IMR-90 (cell line): ENCODE measurements at regions not wholly inside any gene's neighbourhood (a gene's known extent, or its start where the extent isn't known, plus 50 kb on each side); places are given as distances from the start of the nearest gene placed in this dataset.

ENCODE experiments used
- ATAC-seq: fragments of 200-7000 bp; cut with Tn5 transposase; 2 replicates; pipeline ENCODE4 v1.9.1; 2020; ENCODE audit warnings: low read depth, mild to moderate bottlenecking, moderate library complexity
- BruUV-seq: library from RNA; stranded (reverse); fragments of 400-500 nt; replicated peaks from 2 replicates; lab custom pipeline; 2021; lab: Mats Ljungman, UMichigan
- CTCF ChIA-PET: fragments of 300-600 bp; formaldehyde crosslinking; extraction: SDS; loops from one replicate; lab custom pipeline; 2021; ENCODE audit warnings: antibody characterized with exemption; lab: Yijun Ruan, JAX
- POLR2A ChIA-PET: fragments of 300-600 bp; sonication (Branson Sonifier 250); formaldehyde crosslinking; loops from one replicate; lab custom pipeline; 2022; ENCODE audit warnings: antibody characterized with exemption; ENCODE audit not compliant: unreplicated experiment; lab: Charles Lee
- DNase-seq: peaks from one replicate; pipeline ENCODE4 v3.0.0; 2013
- H2AFZ ChIP-seq: replicated peaks from 2 replicates; pipeline ENCODE3; 2013; ENCODE audit warnings: low read length, mild to moderate bottlenecking; ENCODE audit not compliant: poor library complexity
- H2AK5ac ChIP-seq: 2 replicates; pipeline ENCODE4 v1.6.1; 2013; ENCODE audit warnings: low read depth, low read length, inconsistent platforms
- H2AK9ac ChIP-seq: replicated peaks from 2 replicates; pipeline ENCODE3; 2013; ENCODE audit warnings: mild to moderate bottlenecking, low read depth, low read length, moderate library complexity; ENCODE audit not compliant: poor library complexity
- H2BK120ac ChIP-seq: 2 replicates; pipeline ENCODE4 v1.6.1; 2013; ENCODE audit warnings: low read depth, low read length, inconsistent platforms
- H2BK15ac ChIP-seq: 3 replicates; pipeline ENCODE4 v1.6.1; 2013; ENCODE audit warnings: low read depth, low read length, inconsistent platforms
- H2BK20ac ChIP-seq: 2 replicates; pipeline ENCODE4 v1.6.1; 2013; ENCODE audit warnings: low read depth, mild to moderate bottlenecking, inconsistent platforms, low read length, moderate library complexity
- H2BK5ac ChIP-seq: 2 replicates; pipeline ENCODE4 v1.6.1; 2013; ENCODE audit warnings: mild to moderate bottlenecking, low read depth, low read length, inconsistent platforms; ENCODE audit not compliant: poor library complexity, severe bottlenecking
- H3K14ac ChIP-seq: replicated peaks from 2 replicates; pipeline ENCODE4 v1.6.1; 2013; ENCODE audit warnings: low read depth, low read length, inconsistent platforms
- H3K18ac ChIP-seq: 2 replicates; pipeline ENCODE4 v1.6.1; 2013; ENCODE audit warnings: low read depth, low read length, control low read depth
- H3K23ac ChIP-seq: 2 replicates; pipeline ENCODE4 v1.6.1; 2013; ENCODE audit warnings: low read depth, low read length, inconsistent platforms
- H3K27ac ChIP-seq: 2 replicates; pipeline ENCODE4 v1.5.1; 2013; ENCODE audit warnings: mild to moderate bottlenecking, control low read depth, low read length; ENCODE audit not compliant: insufficient read depth
- H3K27me3 ChIP-seq: 2 replicates; pipeline ENCODE4 v1.6.1; 2013; ENCODE audit warnings: low read length; ENCODE audit not compliant: control insufficient read depth, insufficient read depth
- H3K36me3 ChIP-seq: 2 replicates; pipeline ENCODE4 v1.6.1; 2013; ENCODE audit warnings: low read length, mixed read lengths; ENCODE audit not compliant: control insufficient read depth, insufficient read depth
- H3K4ac ChIP-seq: 2 replicates; pipeline ENCODE4 v1.6.1; 2013; ENCODE audit warnings: low read depth, low read length, inconsistent platforms
- H3K4me1 ChIP-seq: 2 replicates; pipeline ENCODE4 v1.6.1; 2013; ENCODE audit warnings: low read length, mixed read lengths; ENCODE audit not compliant: control insufficient read depth, insufficient read depth
- H3K4me2 ChIP-seq: 2 replicates; pipeline ENCODE4 v1.6.1; 2013; ENCODE audit warnings: low read depth, mild to moderate bottlenecking, control low read depth, low read length, moderate library complexity
- H3K4me3 ChIP-seq: 2 replicates; pipeline ENCODE4 v1.5.1; 2013; ENCODE audit warnings: low read depth, mild to moderate bottlenecking, control low read depth, low read length, moderate library complexity; ENCODE audit not compliant: insufficient read depth
- H3K56ac ChIP-seq: 2 replicates; pipeline ENCODE4 v1.6.1; 2013; ENCODE audit warnings: low read length, inconsistent platforms; ENCODE audit not compliant: insufficient read depth; ENCODE audit errors: extremely low read depth
- H3K79me1 ChIP-seq, 2 experiments: 2 replicates each; pipeline ENCODE4 v1.6.1; 2013; ENCODE audit warnings: low read length in 2 of 2, inconsistent platforms in 1 of 2, low read depth in 1 of 2
- H3K9ac ChIP-seq: 2 replicates; pipeline ENCODE4 v1.6.1; 2013; ENCODE audit warnings: low read depth, low read length, control low read depth
- H3K9me1 ChIP-seq: 2 replicates; pipeline ENCODE4 v1.6.1; 2013; ENCODE audit warnings: low read length, inconsistent platforms; ENCODE audit not compliant: insufficient read depth
- H3K9me3 ChIP-seq: 2 replicates; pipeline ENCODE4 v1.6.1; 2013; ENCODE audit warnings: low read length; ENCODE audit not compliant: control insufficient read depth, insufficient read depth
- H4K20me1 ChIP-seq: 2 replicates; pipeline ENCODE4 v1.6.1; 2013; ENCODE audit warnings: low read length, inconsistent platforms; ENCODE audit not compliant: insufficient read depth
- H4K5ac ChIP-seq: 2 replicates; pipeline ENCODE4 v1.6.1; 2013; ENCODE audit warnings: mild to moderate bottlenecking, low read depth, low read length, control low read depth
- H4K8ac ChIP-seq, 2 experiments: 2 replicates each; pipeline ENCODE4 v1.6.1; 2013; ENCODE audit warnings: low read depth in 2 of 2, low read length in 2 of 2, control low read depth in 1 of 2, inconsistent platforms in 1 of 2
- H4K91ac ChIP-seq: 2 replicates; pipeline ENCODE4 v1.6.1; 2013; ENCODE audit warnings: low read depth, low read length, inconsistent platforms; ENCODE audit not compliant: insufficient read depth
- CEBPB ChIP-seq: IDR thresholded peaks from 2 replicates; pipeline ENCODE4 v1.6.1; 2012; ENCODE audit warnings: low read depth, low read length, improper control_type of control experiment
- CTCF ChIP-seq: conservative IDR thresholded peaks from 2 replicates; pipeline ENCODE4 v1.5.1; 2012; ENCODE audit warnings: mild to moderate bottlenecking, low read depth, low read length, improper control_type of control experiment
- ELK1 ChIP-seq: fragments of 150-350 bp; IDR thresholded peaks from 2 replicates; pipeline ENCODE4 v1.6.1; 2016; ENCODE audit warnings: low read depth, mild to moderate bottlenecking, low read length, moderate library complexity, borderline replicate concordance
- MAFK ChIP-seq: IDR thresholded peaks from 2 replicates; pipeline ENCODE4 v1.6.1; 2012; ENCODE audit warnings: low read depth, low read length, improper control_type of control experiment
- WGBS, 2 experiments: methylation state at CpG; one replicate each; pipeline versions ENCODE4 v1.1.5 to v1.1.7; 2013; ENCODE audit warnings: missing lambda C conversion rate in 2 of 2; ENCODE audit not compliant: insufficient read length in 1 of 2; ENCODE audit errors: extremely low coverage in 2 of 2; 5-methylcytosine and 5-hydroxymethylcytosine counted together
- dilution Hi-C: fragments of 300-500 bp; cut with HindIII; formaldehyde crosslinking; loops from one replicate; pipeline ENCODE4 v1.14.3; 2018; ENCODE audit warnings: low sequenced_read_pairs; ENCODE audit not compliant: unreplicated experiment
- in situ Hi-C: fragments of 300-500 bp; cut with MboI; formaldehyde crosslinking; loops from 3 replicates; pipeline ENCODE4 v1.14.3; 2019; ENCODE audit warnings: low sequenced_read_pairs, inconsistent platforms, mixed read lengths
- intact Hi-C: fragments of 100-400 bp; cut with micrococcal nuclease; formaldehyde crosslinking; loops from 2 replicates; pipeline ENCODE4 v1.10.0; 2022

GRCh38 chr1:72969461-72969860 lies 687.1 kb upstream of the NEGR1 start:
- no peak overlapping the region for H3K4me2 ChIP-seq
- H3K9ac ChIP-seq: no peak overlapping the region
- H2BK120ac ChIP-seq: no peak overlapping the region
- H3K9me1 ChIP-seq: no peaks in the 10 kb centered on the region
- no peak overlapping the region for H4K8ac ChIP-seq
- H3K56ac ChIP-seq: no peak overlapping the region
- no peak overlapping the region for H2BK20ac ChIP-seq
- no peaks in the 10 kb centered on the region for H4K20me1 ChIP-seq
- dilution Hi-C loops (no loop called here), intact Hi-C loops (no loop called here), in situ Hi-C loops (no loop called here)
- no peak overlapping the region for H3K4ac ChIP-seq
- H3K36me3 ChIP-seq: no peaks in the 10 kb centered on the region
- ChIA-PET POLR2A (no interaction called here), CTCF (no interaction called here)
- no peak overlapping the region for H3K14ac ChIP-seq
- peaks cover 2% of the 10 kb centered on the region; the same call in 1 of the 2 replicates for H3K9me3 ChIP-seq
- H2BK5ac ChIP-seq: no peak overlapping the region
- no peak overlapping the region for H3K18ac ChIP-seq
- no peak overlapping the region for H2AFZ ChIP-seq
- H3K4me1 ChIP-seq: no peaks in the 10 kb centered on the region
- no peak overlapping the region for H4K5ac ChIP-seq
- WGBS, 2 experiments: no CpG with 5 or more reads among the region's 1 CpG
- H2AK9ac ChIP-seq: no peak overlapping the region
- DNase-seq (no peak), ATAC-seq (no peak)
- H2BK15ac ChIP-seq: no peak overlapping the region
- BruUV-seq: no TSS peak
- no peaks in the 10 kb centered on the region for H3K79me1 ChIP-seq
- no peak for TF ChIP-seq CEBPB
- TF ChIP-seq ELK1: no peak
- TF ChIP-seq MAFK: no peak
- no peak for TF ChIP-seq CTCF
- no peak overlapping the region for H3K4me3 ChIP-seq
- no peak overlapping the region for H2AK5ac ChIP-seq
- no peak overlapping the region for H3K23ac ChIP-seq
- H3K27ac ChIP-seq: no peak overlapping the region
- no peaks in the 10 kb centered on the region for H3K27me3 ChIP-seq
- no peak overlapping the region for H4K91ac ChIP-seq
